ENCODE measurements at regions not wholly inside any gene's neighbourhood (a gene's known extent, or its start where the extent isn't known, plus 50 kb on each side); places are given as distances from the start of the nearest gene placed in this dataset.

DNA sequence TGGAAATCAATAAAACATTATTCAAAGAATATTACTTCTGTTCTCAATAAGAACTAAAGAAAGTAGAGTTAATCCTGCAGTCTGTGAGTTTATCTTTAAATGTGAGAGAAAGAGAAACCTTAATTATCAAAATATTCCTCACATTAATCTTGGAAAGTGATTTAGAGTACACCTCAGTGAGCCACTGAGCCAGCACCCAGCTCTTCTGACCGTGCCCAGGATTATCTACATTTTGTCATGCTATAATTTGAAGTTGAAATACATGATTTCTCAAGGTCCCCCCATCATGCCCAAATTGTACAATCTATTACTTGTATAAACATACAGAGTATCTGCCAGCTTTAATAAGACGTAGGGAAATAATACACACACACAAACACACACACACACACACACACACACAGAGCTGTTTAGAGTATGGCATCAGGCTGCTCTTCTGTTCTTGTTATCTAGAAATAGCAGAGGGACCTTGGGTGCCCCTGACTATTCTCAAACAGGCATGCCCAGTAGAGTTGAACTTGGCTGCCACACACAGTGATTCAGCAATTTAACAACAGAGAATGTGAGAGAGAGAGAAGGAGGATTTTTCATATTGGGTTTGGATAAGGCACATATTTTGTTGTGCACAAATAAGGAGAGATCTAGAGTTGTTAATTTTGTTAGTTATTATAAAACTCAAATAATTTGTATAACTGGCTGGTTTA, 74.4 kb downstream of the P2RY1 start:
- H3K9me1 ChIP-seq (ENCODE audit: control insufficient read depth, extremely low read depth, insufficient read depth, low read length) = no peaks in the 10 kb centered on the region
- DNase-seq (ENCODE audit: low read depth, low spot score) (no peak), FAIRE-seq (no peak)
- no peak overlapping the region for H2AFZ ChIP-seq (ENCODE audit: control insufficient read depth, low read length)
- no peaks in the 10 kb centered on the region for H3K36me3 ChIP-seq (ENCODE audit: control insufficient read depth in 2 of 2, extremely low read depth in 1 of 2, insufficient read depth in 2 of 2, low read length in 2 of 2)
- H3K4me3 ChIP-seq (ENCODE audit: control insufficient read depth in 2 of 3, extremely low read depth in 1 of 3, insufficient read depth in 2 of 3, low read depth in 1 of 3, low read length in 3 of 3) = no peak overlapping the region
- no peak overlapping the region for H3K9ac ChIP-seq (ENCODE audit: control insufficient read depth, extremely low read depth, insufficient read depth, low read length)
- H3K79me2 ChIP-seq (ENCODE audit: control insufficient read depth, insufficient read depth, low read length) = no peaks in the 10 kb centered on the region
- H4K20me1 ChIP-seq (ENCODE audit: control insufficient read depth, extremely low read depth, insufficient read depth, low read length) = no peaks in the 10 kb centered on the region
- TF ChIP-seq, protein P1, sequence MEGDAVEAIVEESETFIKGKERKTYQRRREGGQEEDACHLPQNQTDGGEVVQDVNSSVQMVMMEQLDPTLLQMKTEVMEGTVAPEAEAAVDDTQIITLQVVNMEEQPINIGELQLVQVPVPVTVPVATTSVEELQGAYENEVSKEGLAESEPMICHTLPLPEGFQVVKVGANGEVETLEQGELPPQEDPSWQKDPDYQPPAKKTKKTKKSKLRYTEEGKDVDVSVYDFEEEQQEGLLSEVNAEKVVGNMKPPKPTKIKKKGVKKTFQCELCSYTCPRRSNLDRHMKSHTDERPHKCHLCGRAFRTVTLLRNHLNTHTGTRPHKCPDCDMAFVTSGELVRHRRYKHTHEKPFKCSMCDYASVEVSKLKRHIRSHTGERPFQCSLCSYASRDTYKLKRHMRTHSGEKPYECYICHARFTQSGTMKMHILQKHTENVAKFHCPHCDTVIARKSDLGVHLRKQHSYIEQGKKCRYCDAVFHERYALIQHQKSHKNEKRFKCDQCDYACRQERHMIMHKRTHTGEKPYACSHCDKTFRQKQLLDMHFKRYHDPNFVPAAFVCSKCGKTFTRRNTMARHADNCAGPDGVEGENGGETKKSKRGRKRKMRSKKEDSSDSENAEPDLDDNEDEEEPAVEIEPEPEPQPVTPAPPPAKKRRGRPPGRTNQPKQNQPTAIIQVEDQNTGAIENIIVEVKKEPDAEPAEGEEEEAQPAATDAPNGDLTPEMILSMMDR (optimal IDR thresholded peaks at IDR 0.05 in 1 of 3, IDR thresholded peaks at IDR 0.05 in 1 of 3, conservative IDR thresholded peaks at IDR 0.05 in 1 of 3; ENCODE audit: extremely low read depth in 1 of 3, insufficient read depth in 2 of 3, low read length in 3 of 3) = no peak
- no peak for TF ChIP-seq EZH2 (IDR thresholded peaks at IDR 0.05; ENCODE audit: low read length)
- H3K4me1 ChIP-seq (ENCODE audit: control insufficient read depth, extremely low read depth, insufficient read depth, low read length) = no peaks in the 10 kb centered on the region
- dilution Hi-C loops (cut with MboI; ENCODE audit: extremely low pct_ligation_motif_present, low sequenced_read_pairs) = no loop called here
- H3K27ac ChIP-seq (ENCODE audit: control insufficient read depth, insufficient read depth, low read length) = no peak overlapping the region
- no peak overlapping the region for H3K4me2 ChIP-seq (ENCODE audit: control insufficient read depth, extremely low read depth, insufficient read depth, low read depth, low read length)
- no peaks in the 10 kb centered on the region for H3K9me3 ChIP-seq (ENCODE audit: control insufficient read depth, low read depth, low read length)
- no peaks in the 10 kb centered on the region for H3K27me3 ChIP-seq (ENCODE audit: control insufficient read depth, extremely low read depth, insufficient read depth, low read length)

DNA sequence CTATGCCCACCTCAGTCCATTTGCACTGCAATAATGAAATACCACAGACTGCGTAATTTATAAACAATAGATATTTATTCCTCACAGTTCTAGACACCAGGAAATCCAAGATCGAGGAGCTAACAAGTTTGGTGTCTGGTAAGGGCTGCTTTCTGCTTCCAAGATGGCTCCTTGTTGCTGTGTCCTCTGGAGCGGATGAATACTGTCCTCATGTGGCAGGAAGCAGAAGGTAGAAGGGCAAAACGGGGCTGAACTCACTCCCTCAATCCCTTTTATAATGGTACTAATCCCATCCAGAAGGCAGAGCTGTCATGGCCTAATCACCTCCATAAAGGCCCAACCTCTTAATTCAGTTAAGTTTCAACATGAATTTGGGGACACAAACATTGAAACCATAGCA, 75.3 kb downstream of the P2RY1 start:
- Histone ChIP-seq H3K4me2 (ENCODE audit: control insufficient read depth, extremely low read depth, insufficient read depth, low read depth, low read length) (no peak overlapping the region), H3K79me2 (ENCODE audit: control insufficient read depth, insufficient read depth, low read length) (no peaks in the 10 kb centered on the region), H3K27ac (ENCODE audit: control insufficient read depth, insufficient read depth, low read length) (no peak overlapping the region), H3K9me3 (ENCODE audit: control insufficient read depth, low read depth, low read length) (no peaks in the 10 kb centered on the region), H2AFZ (ENCODE audit: control insufficient read depth, low read length) (peak overlapping the region; percentile 67), H3K4me3 (ENCODE audit: control insufficient read depth in 2 of 3, extremely low read depth in 1 of 3, insufficient read depth in 2 of 3, low read depth in 1 of 3, low read length in 3 of 3) (no peak overlapping the region), H4K20me1 (ENCODE audit: control insufficient read depth, extremely low read depth, insufficient read depth, low read length) (no peaks in the 10 kb centered on the region), H3K4me1 (ENCODE audit: control insufficient read depth, extremely low read depth, insufficient read depth, low read length) (no peaks in the 10 kb centered on the region), H3K9me1 (ENCODE audit: control insufficient read depth, extremely low read depth, insufficient read depth, low read length) (no peaks in the 10 kb centered on the region), H3K27me3 (ENCODE audit: control insufficient read depth, extremely low read depth, insufficient read depth, low read length) (no peaks in the 10 kb centered on the region), H3K9ac (ENCODE audit: control insufficient read depth, extremely low read depth, insufficient read depth, low read length) (no peak overlapping the region), H3K36me3 (ENCODE audit: control insufficient read depth in 2 of 2, extremely low read depth in 1 of 2, insufficient read depth in 2 of 2, low read length in 2 of 2) (no peaks in the 10 kb centered on the region)
- dilution Hi-C loops (cut with MboI; ENCODE audit: extremely low pct_ligation_motif_present, low sequenced_read_pairs) = no loop called here
- DNase-seq (ENCODE audit: low read depth, low spot score) (no peak), FAIRE-seq (no peak)
- TF ChIP-seq EZH2 (IDR thresholded peaks at IDR 0.05; ENCODE audit: low read length) = no peak
- TF ChIP-seq, protein P1 (optimal IDR thresholded peaks at IDR 0.05 in 1 of 3, IDR thresholded peaks at IDR 0.05 in 1 of 3, conservative IDR thresholded peaks at IDR 0.05 in 1 of 3; ENCODE audit: extremely low read depth in 1 of 3, insufficient read depth in 2 of 3, low read length in 3 of 3) = peak; percentile 31 to 63 (median 63)
